HG02588 (cell line): ENCODE measurements at regions not wholly inside any gene's neighbourhood (a gene's known extent, or its start where the extent isn't known, plus 50 kb on each side); places are given as distances from the start of the nearest gene placed in this dataset.

Experiments
- ATAC-seq: cut with Tn5 transposase; IDR thresholded peaks from one replicate; pipeline ENCODE4 v1.9.1; 2021; ENCODE audit warnings: mild to moderate bottlenecking, moderate library complexity; ENCODE audit not compliant: unreplicated experiment

DNA sequence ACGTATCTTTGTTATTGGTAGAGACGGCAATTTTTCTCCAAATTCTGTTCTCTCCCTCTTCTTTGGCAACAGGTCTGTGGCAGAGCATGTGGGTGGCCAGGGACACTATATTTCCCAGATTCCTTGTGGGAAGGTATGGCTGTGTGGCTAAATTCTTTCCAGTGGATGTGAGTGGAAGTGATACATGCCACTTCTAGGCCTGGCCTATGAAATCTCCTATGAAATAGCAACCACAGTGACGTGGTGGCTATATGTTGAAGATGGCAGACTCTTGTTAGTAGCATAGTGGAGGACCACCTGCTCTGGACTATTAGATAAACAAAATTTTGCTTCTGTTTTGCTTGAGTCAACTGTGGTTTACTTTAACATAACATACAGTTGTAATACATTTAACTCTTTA, 243.3 kb downstream of the IL20RB start:
- ATAC-seq: no peak

DNA sequence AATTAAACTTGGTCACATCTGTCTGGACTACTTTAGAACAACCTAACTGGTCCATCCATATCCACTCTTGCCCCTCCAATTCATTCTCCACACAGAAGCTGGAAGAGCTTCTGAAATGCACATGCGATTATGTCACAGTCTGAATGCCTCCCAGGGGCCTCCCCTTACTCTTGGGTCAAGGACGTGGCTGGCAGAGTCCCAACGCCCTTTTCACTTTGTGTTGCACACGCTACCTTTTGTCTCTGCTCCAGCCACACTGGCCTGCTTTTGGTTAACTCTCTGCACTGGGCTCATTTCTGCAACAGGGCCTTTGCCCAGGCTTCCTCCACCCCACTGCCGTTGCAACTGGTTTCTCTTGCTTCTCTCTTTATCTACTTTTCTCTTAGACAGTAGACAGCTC, 245.2 kb downstream of the IL20RB start:
- ATAC-seq: no peak

DNA sequence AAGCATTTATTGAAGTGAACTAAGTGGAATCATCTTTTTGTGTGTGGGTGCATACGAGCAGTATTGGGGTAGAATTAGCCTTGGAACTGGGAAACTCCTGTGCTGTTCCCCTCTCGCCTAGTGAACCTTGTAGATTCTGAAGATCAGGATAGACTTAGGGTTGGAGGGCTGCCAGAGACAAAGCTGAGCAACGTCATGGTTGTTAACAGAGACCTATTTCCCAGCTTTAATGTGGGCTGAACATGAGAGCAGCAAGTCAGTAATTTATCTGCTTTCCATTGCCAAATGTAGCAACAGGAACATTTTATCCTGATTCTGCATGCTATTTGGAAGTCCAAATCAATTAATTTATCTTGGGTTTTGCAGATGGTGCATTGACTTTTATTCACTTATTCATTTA, 246.6 kb downstream of the IL20RB start:
- no peak for ATAC-seq

DNA sequence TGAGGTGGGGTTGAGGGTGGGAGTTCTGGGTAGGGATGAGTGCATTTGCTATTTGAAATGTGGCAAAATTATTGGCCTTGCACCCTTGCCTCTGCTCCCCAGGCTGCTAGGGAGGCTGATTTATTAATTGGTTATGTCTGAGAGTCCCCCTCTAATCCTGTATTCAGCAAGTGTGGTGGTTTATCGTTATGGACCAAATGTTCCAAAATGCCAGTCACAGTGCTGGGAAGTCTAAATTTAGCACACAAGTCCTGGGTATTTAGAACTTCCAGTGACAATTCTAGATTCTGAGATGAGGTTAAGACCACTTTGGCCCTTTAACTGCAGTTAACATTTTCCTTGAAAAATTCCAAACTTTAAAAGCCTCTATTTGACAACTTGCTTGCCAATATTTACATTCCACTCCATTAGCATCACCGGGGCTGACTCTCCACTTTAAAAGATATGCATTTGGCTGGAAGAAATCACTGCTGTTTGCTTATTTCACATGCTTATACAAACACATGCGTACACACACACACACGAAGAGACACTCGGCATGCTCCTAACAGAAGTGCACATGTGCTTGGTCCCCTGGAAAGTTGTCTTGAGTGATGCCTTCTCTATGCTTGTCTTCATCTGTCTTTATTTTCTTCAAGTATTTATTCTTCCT, 247.7 kb downstream of the IL20RB start:
- ATAC-seq: no peak

DNA sequence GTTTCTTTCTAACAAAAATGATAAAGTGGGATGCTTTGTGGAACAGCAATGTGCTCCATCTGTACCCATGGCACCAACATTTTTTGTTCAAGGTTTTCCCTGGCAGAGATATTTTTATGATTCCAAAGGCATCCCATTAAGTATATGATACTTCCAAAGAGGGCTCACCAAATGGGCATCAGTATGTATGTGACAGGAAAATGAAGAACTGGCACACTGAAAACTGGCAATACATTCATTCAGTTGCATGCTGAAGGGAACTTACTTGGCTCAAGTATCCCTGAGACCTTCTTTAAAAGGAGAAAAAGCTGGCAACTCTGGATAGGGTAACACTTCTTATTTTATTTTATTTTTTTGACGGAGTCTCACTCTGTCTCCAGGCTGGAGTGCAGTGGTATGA, 249.8 kb downstream of the IL20RB start:
- no peak for ATAC-seq

DNA sequence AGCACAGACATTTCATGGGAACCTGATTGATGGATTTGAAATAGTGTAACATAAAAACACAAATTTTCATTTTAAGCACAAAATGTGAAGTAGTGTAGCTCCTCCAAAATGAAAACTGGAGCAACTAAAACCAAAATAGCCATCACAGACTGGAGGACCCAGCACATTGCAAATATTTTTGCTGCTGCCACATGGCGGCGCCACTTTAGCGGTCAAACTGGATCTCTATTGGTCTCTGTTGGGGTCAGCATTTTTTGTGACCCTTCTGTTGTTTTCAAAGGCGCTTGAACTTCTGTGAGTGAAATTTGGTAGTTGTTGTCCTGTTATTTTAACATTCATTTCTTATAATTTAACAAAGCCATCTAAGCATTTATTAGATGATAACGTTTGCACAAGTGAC, 259.9 kb downstream of the IL20RB start:
- no peak for ATAC-seq

DNA sequence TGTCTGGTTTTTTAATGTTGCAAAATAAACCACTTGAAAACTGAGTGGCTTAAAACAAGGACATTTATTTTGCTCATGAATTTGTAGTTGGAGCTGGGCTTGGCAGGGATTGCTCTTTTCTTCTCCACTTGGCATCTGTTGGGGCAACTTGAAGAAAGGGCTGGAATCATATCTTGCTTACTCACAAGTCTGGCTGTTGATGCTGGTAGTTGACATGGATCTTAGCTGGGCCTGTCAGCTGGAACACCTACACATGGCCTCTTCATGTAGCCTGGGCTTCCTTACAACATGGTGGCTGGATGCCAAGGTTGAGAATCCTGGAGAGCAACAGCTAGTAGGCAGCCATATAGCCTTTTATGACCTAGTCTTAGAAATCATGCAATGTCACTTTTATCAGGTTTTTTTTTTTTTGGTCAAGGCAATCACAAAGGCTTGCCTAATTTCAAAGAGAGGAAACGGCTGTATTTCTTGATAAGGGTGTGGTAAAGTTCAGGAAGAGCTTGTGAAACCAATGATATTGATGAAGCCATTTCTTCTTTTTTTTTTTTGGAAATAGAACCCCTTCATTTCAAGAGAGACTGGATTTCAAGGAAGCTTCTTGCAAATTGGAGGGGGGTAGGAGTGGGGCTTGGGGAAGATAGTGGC, 262.1 kb downstream of the IL20RB start:
- no peak for ATAC-seq

DNA sequence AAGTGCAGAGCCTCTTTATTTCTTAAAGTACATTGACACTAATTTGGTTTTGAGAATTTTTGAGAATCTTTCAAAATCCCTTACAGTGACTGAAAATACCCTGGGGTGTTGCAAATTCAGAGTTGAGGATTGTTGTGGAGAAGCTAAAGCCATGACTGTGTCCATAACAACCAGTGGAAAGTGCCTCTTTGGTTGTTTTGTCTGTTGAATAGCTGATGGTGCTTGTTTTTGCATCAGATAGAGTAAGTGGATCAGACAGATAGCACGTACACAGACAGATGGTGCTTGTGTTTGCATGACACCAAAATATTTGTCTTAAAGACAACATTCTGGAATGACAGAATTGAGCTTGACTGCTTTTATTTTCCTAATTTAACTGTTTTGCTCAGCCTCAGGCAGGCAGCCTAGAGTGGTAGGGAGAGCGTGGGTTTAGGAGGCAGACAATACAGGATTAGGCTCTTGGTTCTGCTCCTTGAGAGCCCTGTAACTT, 265.0 kb downstream of the IL20RB start:
- no peak for ATAC-seq

DNA sequence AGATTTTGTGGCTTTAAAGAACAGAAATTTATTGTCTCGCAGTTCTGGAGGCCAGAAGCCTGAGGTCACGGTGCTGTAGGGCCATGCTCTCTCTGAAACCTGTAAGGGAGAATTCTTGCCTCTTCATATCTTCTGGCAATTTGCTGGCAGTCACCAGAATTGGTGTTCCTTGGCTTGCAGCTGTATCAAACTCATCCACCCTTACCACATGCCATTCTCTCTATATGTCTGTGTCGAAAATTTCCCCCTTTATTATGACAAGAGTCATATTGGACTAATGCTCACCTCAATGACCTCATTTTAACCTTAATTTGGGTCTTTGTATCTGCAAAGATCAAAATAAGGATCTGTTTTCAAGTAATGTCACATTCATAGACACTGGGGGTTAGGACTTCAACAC, 266.7 kb downstream of the IL20RB start:
- ATAC-seq: no peak

DNA sequence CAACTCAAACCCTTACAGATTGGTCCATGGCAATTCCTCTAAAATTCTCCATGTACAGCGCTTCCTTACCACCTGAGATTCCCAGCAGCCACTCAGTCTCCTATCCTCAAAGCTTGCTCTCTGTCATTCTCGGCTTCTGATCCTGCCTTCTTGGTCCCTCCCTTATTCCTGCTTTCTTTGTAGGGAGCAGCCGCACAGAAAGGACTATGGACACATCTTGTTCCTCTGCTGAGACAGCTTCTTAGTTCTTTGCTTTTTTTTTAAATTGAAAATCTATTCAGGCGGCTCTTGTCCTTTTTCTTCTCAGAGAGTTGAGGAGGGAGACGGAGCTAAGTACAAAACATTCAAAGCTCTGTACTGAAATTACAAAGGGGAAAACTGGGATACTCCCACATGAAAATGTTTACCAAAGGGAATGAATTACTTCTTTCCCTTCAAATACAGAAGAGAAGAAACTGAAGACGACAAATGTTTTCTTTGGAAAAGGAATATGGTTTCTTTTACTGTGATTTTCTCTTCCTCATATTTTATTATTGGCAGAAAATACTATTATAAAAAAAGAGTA, 285.1 kb downstream of the IL20RB start:
- no peak for ATAC-seq

DNA sequence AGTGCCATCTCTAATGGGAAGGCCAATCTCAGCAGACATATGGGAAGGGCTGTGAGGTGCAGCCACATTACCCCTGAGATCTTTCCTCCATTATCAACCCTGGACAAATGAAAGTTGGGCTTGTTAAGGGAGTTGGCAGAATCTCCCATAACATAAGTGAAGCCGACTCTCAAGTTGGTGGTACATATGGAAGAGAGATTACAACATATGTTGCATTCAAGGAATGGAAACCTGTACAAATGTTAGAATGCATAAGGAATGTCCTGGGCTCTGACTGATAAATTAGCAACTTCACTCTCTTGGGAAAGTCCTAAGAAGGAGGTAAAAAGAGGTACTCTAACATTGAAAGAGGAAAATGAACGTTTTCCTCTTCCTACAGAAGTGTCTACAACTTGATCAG, 288.7 kb downstream of the IL20RB start:
- no peak for ATAC-seq

DNA sequence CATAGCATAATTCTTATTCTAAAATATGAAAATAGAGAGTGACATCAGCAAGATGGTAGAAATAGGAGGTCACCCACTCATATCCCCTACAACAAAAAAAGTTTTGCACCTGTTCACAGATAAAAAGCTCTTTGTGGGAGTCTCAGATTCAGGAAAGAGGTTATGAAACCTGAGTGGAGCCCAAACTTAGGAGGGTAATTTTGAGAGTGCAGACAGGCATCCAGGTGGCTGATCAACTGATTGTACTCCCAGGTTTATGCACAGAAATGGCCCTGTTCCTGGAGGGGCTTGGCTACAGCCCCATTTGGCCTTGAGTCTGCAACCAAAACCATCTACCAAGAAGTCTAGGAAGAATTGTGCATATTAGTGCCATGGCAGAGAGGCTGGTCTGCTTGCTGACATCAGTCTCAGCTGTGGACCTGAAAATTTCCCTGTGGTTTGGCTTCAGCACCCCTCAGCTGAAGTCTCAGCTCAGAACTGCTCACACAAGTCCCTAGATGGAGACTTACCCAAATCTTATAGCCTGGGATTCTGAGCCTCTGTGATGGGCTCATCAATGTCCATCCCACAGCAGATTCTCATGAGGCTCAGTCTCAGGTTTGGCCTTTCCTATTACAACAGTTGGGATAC, 291.6 kb downstream of the IL20RB start:
- peak; percentile 69 for ATAC-seq

DNA sequence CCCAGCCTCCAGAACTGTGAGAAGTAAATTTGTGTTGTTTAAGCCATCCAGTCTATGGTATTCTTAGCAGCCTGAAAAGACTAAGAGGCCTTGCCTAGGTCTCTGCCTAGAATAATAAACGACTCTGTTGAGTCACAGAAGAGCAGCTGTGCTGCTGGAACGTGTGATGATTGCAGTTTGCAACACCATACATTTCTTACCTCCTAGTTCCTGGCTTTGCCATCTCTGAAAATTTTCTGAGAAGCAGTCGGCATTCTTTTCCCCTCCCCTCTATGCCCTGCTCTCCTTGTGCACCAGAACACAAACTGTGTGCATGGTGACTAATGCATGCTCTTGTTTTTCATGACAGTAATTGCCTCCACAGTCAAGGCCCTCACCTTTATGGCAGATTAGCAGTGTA, 301.3 kb downstream of the IL20RB start:
- ATAC-seq: no peak

DNA sequence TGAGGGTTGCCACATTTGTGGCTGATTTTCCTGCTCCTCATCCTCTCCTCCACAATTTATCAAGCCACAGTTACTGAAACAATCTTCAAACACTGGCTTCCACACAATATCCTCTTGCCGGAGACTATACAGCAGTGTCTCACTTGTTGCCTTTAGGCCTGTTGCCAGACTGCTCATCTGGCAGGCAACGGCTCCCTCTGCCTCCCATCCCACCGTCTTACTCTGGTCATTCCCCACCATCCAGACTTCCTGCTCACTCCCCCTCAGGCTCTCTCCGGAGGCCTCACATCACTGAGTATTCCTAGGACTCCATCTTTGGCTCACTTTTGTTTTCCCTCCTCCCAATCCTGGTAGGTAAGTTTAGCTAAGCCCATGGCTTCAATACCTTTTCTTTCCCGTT, 301.9 kb downstream of the IL20RB start:
- ATAC-seq: no peak

DNA sequence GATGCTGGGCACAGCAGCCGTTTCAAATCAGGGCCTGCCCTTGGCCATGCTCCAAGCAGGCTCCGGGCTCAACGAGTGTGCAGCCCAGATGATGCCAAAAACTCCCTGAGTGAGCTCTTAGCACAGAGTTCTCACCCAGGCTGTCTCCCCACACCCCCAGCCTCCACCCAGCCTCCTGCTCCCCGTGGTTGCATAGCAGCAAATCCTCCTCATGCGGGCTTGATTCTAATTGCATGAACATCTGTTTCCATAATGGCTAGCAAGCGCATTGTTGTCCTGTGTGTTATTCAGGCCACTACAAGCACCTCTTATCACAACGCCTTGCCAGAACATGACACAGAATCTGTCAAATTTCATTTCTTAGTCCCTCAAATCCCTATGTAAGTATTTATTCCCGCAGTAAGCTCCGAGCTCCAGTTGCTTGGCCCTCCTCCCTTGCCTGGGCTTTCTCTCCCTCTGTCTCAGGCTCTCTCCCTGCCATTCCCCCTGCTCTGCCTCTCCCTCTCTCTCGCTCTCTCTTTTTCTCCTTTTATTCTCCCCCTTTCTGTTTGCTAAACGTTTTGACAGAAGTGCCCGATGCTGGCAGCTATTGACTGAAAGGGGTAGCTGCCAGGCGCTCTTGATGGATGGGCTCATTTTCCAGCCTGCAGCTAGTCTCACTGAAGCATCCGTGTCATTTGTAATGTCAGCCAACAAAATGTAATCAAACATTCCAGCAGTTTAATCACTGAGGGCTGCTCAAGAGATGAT, 306.5 kb downstream of the IL20RB start:
- no peak for ATAC-seq

DNA sequence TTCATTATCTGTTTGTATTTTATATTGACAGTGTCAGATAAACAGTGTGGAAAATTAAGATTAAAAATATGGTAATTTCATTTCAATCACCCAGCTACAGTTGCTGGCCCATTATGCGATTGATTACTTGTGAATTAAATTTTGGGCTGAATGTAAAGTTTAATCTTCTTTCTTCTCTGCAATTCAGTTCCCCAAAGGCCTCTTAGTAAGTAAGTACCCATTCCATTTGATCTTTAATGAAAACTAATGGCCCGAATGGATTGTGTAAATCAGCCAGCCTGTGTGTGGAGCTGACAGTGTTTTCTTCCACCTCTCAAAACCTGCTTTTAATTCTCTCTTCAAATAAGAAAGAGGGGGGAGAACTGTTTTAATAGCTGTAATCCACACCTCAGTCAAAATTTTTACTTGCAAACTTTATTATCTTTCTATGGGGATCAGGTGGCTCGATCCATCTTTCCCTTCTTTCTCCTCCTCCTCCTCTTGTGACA, 307.1 kb downstream of the IL20RB start:
- ATAC-seq: no peak

DNA sequence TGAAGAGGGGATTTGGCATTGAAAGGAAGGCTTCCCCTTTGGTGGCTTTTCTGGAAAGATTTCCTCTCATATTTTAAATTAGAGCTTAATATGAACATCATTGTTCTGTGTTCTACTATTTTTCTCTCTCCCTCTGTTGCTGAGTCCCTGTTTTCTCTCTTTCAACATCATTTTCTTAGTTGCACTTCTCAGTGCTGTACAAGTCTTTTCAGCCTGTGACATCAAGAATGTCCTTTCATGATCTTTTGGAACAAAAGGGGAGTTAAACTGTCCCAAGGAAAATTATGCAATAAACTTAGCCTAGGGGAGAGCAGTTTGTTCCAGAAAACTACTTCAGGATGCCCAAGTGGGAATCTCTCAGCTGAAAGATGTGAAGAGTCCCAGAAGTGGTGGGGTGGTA, 325.1 kb downstream of the IL20RB start:
- no peak for ATAC-seq

DNA sequence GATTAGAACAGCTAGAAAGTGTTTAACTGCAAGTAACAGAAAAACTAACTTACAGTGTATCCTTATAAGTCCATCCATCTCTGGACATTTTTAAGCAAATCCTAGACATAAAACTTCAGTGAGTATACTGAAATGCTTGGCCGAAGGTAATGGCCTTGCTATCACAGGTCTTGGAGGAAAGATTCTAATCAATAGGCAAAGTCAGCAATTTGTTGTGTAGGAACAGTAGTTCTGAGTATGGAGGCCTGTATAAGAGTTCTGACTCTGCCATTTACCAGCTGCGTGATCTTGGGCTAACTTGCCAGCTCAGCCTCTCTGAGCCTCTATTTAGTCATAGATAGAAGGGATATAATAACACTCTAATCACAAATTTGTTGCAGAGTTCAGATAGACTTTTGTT, 328.1 kb downstream of the IL20RB start:
- ATAC-seq: no peak

DNA sequence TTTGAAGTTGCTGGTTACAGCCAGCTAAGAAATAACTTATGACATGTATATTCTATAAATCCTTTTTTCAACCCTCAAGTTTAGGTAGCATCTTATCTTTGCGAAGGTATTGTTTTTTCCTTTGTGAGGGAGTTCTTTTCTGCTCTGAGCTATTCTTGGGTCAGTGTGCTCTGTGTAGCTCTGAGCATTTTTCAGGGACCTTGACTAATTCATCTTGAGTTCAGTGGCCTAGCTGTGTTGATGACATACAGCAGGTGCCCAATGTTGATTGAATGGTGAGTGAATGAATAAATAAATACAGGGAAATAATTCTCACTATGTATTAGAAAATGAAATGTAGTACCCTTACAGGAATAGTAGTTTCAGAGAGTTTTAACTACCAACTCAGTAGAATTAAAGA, 335.3 kb downstream of the IL20RB start:
- no peak for ATAC-seq

DNA sequence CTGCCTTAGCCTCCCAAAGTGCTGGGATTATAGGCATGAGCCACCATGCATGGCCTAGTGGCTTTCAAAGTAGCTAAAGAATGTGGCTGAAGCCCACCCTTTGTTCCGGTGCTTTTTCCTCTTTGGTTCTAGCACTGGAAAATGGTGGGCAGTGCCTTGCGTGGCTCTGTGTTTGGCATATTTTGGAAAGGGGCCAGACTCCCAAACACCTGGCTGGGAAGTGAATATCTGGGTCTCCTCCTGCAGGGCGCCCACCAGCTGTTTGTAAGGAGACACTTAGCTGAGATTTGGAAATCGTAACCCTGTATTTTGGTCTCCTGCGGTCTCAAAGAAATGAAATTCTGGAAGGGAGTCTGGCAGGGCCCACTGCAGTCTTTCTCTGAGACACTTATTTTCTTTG, 336.4 kb downstream of the IL20RB start:
- no peak for ATAC-seq

DNA sequence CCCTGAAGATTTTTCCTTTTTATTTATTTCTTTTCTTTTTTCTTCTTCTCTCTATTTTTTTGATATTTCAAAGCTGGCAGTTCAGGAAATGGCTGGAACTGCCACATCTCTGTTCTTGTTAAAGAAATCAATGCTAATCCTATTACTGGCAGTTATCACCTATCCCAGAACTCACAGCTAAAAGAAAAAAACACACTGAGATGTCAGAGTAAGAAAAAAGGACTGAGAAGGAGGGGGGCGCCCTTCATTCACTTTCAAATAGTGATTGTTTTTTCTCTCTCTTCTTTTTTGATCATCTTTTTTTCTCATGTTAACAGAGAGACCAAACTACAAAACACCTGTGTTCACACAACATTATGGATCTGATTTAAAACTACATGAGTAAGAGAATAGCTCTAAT, 337.1 kb downstream of the IL20RB start:
- no peak for ATAC-seq
